ENCODE measurements at regions not wholly inside any gene's neighbourhood (a gene's known extent, or its start where the extent isn't known, plus 50 kb on each side); places are given as distances from the start of the nearest gene placed in this dataset.

DNA sequence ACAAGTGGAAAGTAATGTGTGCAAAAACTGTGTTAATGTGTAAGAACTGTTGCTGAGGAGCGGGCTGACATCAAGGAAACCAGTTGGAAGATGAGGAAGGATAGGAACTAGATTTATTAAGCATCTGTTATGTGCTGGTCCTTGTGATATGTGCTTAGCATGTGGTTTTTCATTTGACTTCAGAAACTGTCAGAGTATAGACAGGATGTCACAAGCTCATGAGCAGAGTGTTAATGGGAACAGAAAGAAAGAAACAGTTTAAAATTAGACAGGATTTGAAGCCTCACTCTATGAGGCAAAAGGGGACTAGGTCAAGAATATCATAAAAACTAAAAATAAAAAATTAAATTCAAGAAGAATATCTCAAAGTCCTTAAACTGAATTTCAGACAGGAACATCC is 270.6 kb upstream of the DPPA4 start:
- H3K36me3 ChIP-seq (ENCODE audit: control insufficient read depth, insufficient read depth, low read length): no peaks in the 10 kb centered on the region
- H3K27me3 ChIP-seq (replicated peaks; ENCODE audit: control insufficient read depth, insufficient read depth, low read length): no peaks in the 10 kb centered on the region
- TF ChIP-seq CTCF (IDR thresholded peaks at IDR 0.05; ENCODE audit: insufficient read depth, low read length, poor library complexity, severe bottlenecking): no peak
- DNase-seq (ENCODE audit: extremely low read depth, insufficient read length): no peak
- H3K4me3 ChIP-seq (replicated peaks; ENCODE audit: low read depth, low read length): no peak overlapping the region

DNA sequence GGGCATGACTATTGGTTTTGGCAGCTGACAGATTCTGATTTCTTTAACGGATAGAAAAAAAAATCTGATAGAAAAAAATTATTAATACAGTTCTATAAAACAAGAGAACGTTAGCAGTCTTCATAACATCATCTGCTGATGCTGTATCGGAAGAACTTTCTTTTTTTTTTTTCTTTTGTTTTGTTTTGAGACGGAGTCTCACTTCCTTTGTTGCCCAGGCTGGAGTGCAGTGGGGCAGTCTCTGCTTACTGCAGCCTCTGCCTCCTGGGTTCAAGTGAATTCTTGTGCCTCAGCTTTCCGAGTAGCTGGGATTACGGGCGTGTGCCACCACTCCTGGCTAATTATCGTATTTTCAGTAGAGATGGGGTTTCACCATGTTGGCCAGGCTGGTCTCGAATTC is 271.2 kb upstream of the DPPA4 start:
- TF ChIP-seq CTCF (IDR thresholded peaks at IDR 0.05; ENCODE audit: insufficient read depth, low read length, poor library complexity, severe bottlenecking): no peak
- no peak for DNase-seq (ENCODE audit: extremely low read depth, insufficient read length)
- Histone ChIP-seq H3K27me3 (replicated peaks; ENCODE audit: control insufficient read depth, insufficient read depth, low read length) (no peaks in the 10 kb centered on the region), H3K36me3 (ENCODE audit: control insufficient read depth, insufficient read depth, low read length) (no peaks in the 10 kb centered on the region), H3K4me3 (replicated peaks; ENCODE audit: low read depth, low read length) (no peak overlapping the region)

DNA sequence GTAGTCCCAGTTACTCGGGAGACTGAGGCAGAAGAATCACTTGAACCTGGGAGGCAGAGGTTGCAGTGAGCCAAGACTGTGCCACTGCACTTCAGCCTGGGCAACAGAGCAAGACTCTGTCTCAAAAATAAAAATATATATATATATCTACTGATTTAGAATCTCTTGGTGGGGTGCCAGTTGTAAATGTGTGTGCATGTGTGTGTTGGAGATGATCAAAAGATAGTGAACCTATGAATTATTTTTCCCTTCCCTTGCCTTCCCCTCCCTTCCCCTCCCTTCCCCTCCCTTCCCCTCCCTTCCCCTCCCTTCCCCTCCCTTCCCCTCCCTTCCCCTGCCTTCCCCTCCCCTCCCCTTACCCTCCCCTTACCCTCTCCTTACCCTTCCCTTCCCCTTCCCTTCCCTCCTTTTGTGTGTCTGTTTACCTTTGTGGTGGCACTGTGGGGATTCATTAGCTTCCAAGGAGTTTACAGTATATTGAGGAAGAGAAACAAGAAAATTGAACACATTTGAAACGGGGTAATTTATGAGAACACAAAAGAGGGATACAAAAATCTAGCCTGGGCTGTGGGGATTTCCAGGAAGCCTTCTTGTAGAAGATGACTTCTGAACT is 281.5 kb upstream of the DPPA4 start:
- no peaks in the 10 kb centered on the region for H3K27me3 ChIP-seq (replicated peaks; ENCODE audit: control insufficient read depth, insufficient read depth, low read length)
- DNase-seq (ENCODE audit: extremely low read depth, insufficient read length): no peak
- TF ChIP-seq CTCF (IDR thresholded peaks at IDR 0.05; ENCODE audit: insufficient read depth, low read length, poor library complexity, severe bottlenecking): no peak
- H3K4me3 ChIP-seq (replicated peaks; ENCODE audit: low read depth, low read length): no peak overlapping the region
- H3K36me3 ChIP-seq (ENCODE audit: control insufficient read depth, insufficient read depth, low read length): no peaks in the 10 kb centered on the region

DNA sequence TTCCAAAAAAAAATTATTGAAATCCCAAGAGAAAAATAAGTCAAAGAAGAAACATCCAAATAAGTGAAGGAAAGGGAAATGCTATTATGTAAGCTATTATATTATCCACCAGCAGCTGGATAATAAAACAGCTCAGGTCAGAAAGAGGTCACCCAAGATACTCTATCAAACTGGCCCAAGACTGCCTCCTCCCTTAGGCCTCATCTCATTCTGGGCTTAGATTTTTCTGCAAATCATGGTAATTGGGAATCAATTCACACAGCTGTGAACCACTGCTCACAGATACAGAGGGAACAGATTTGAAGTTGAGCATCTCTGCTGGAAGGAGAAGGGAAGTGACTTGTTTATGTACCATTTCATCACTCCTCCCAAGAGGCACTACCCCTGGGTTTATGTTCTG is 294.6 kb upstream of the DPPA4 start:
- H3K27me3 ChIP-seq (replicated peaks; ENCODE audit: control insufficient read depth, insufficient read depth, low read length): no peaks in the 10 kb centered on the region
- DNase-seq (ENCODE audit: extremely low read depth, insufficient read length): no peak
- no peak for TF ChIP-seq CTCF (IDR thresholded peaks at IDR 0.05; ENCODE audit: insufficient read depth, low read length, poor library complexity, severe bottlenecking)
- H3K36me3 ChIP-seq (ENCODE audit: control insufficient read depth, insufficient read depth, low read length): no peaks in the 10 kb centered on the region
- no peak overlapping the region for H3K4me3 ChIP-seq (replicated peaks; ENCODE audit: low read depth, low read length)

- no peak for DNase-seq (ENCODE audit: extremely low read depth, insufficient read length)
- no peaks in the 10 kb centered on the region for H3K36me3 ChIP-seq (ENCODE audit: control insufficient read depth, insufficient read depth, low read length)
- no peaks in the 10 kb centered on the region for H3K27me3 ChIP-seq (replicated peaks; ENCODE audit: control insufficient read depth, insufficient read depth, low read length)
- no peak for TF ChIP-seq CTCF (IDR thresholded peaks at IDR 0.05; ENCODE audit: insufficient read depth, low read length, poor library complexity, severe bottlenecking)
- H3K4me3 ChIP-seq (replicated peaks; ENCODE audit: low read depth, low read length): no peak overlapping the region
These were observed 302.9 kb upstream of the DPPA4 start for GRCh38 chr3:109640146-109640652.

- Histone ChIP-seq H3K4me3 (replicated peaks; ENCODE audit: low read depth, low read length) (no peak overlapping the region), H3K27me3 (replicated peaks; ENCODE audit: control insufficient read depth, insufficient read depth, low read length) (no peaks in the 10 kb centered on the region), H3K36me3 (ENCODE audit: control insufficient read depth, insufficient read depth, low read length) (no peaks in the 10 kb centered on the region)
- DNase-seq (ENCODE audit: extremely low read depth, insufficient read length): no peak
- no peak for TF ChIP-seq CTCF (IDR thresholded peaks at IDR 0.05; ENCODE audit: insufficient read depth, low read length, poor library complexity, severe bottlenecking)
These were observed 304.7 kb upstream of the DPPA4 start for GRCh38 chr3:109642025-109642424.
